ENCODE measurements at regions not wholly inside any gene's neighbourhood (a gene's known extent, or its start where the extent isn't known, plus 50 kb on each side); places are given as distances from the start of the nearest gene placed in this dataset.

DNA sequence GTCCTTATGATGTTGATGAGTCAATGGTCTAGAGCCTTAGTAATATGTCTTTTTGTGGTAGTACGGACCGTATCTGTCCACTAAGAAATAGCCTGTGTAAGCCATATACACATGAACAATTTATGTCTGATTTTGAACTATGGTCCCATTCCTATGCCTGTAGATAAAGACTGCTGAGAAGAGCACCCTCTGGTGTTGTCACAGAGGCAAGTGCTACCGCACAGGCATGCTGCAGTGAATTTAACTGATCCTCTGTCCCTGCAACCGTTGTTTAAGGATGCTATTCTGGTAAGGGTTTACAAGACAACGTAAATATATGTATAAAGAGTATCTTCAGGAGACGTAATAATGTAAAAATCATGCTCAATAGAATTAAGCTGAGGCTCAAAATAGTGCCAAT, 170.7 kb downstream of the UBE3A start:
- DNase-seq, result no peak
- no peak overlapping the region for H3K4me3 Mint-ChIP-seq
- no peaks in the 10 kb centered on the region for H3K27me3 Mint-ChIP-seq
- H3K9me3 Mint-ChIP-seq, result peaks cover 4% of the 10 kb centered on the region
- ChIA-PET CTCF (no interaction called here), POLR2A (no interaction called here)
- intact Hi-C loops (cut with micrococcal nuclease), result no loop called here
- H3K36me3 Mint-ChIP-seq (ENCODE audit: low read depth), result no peaks in the 10 kb centered on the region
- H3K27ac Mint-ChIP-seq, result no peak overlapping the region
- TF ChIP-seq, protein P1, sequence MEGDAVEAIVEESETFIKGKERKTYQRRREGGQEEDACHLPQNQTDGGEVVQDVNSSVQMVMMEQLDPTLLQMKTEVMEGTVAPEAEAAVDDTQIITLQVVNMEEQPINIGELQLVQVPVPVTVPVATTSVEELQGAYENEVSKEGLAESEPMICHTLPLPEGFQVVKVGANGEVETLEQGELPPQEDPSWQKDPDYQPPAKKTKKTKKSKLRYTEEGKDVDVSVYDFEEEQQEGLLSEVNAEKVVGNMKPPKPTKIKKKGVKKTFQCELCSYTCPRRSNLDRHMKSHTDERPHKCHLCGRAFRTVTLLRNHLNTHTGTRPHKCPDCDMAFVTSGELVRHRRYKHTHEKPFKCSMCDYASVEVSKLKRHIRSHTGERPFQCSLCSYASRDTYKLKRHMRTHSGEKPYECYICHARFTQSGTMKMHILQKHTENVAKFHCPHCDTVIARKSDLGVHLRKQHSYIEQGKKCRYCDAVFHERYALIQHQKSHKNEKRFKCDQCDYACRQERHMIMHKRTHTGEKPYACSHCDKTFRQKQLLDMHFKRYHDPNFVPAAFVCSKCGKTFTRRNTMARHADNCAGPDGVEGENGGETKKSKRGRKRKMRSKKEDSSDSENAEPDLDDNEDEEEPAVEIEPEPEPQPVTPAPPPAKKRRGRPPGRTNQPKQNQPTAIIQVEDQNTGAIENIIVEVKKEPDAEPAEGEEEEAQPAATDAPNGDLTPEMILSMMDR (IDR thresholded peaks at IDR 0.05), result peak; percentile 15
- no peak for ATAC-seq
- no peaks in the 10 kb centered on the region for H3K4me1 Mint-ChIP-seq (ENCODE audit: low read depth)
